Uterus (tissue), 2 donors: ENCODE measurements at regions not wholly inside any gene's neighbourhood (a gene's known extent, or its start where the extent isn't known, plus 50 kb on each side); places are given as distances from the start of the nearest gene placed in this dataset.

ENCODE experiments used
- POLR2A ChIP-seq, 2 donors: fragments of 450-650 bp; IDR thresholded peaks; one replicate each; pipeline ENCODE4 v1.6.1; 2016; ENCODE audit warnings: antibody characterized with exemption in 2 of 2, mild to moderate bottlenecking in 1 of 2, moderate library complexity in 1 of 2
- TF ChIP-seq, protein P1 (sequence below), 4 experiments: fragments of 200-600 bp in 2 of 4; fragments of 450-650 bp in 2 of 4; sonication (generic) in 2 of 4; IDR thresholded peaks; one replicate each; pipeline ENCODE4 v1.5.1; 2016 to 2019; ENCODE audit warnings: antibody characterized with exemption in 4 of 4, mild to moderate bottlenecking in 2 of 4, moderate library complexity in 1 of 4

DNA sequence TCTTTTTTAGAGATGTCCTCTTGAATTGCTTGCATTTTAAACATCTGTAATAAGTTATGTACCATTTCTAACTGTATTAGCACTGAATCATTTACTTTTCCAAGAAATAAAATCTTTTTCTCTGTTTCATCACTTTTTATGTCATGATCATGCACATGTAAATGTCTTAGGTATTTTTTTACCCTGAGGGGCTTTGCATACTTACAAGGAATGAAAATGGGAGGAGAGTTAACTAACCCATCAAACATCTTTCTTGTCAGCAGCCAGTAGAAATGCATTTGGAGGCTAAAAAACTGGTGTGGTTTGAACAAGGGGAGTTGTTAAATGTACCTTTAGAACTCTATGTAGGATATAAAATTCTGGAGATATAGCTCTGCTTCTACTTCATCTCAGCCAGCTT lies 1080.3 kb downstream of the GALC start:
- TF ChIP-seq, protein P1, sequence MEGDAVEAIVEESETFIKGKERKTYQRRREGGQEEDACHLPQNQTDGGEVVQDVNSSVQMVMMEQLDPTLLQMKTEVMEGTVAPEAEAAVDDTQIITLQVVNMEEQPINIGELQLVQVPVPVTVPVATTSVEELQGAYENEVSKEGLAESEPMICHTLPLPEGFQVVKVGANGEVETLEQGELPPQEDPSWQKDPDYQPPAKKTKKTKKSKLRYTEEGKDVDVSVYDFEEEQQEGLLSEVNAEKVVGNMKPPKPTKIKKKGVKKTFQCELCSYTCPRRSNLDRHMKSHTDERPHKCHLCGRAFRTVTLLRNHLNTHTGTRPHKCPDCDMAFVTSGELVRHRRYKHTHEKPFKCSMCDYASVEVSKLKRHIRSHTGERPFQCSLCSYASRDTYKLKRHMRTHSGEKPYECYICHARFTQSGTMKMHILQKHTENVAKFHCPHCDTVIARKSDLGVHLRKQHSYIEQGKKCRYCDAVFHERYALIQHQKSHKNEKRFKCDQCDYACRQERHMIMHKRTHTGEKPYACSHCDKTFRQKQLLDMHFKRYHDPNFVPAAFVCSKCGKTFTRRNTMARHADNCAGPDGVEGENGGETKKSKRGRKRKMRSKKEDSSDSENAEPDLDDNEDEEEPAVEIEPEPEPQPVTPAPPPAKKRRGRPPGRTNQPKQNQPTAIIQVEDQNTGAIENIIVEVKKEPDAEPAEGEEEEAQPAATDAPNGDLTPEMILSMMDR (IDR thresholded peaks at IDR 0.05): no peak
- TF ChIP-seq POLR2A (IDR thresholded peaks at IDR 0.05): no peak
